NB4 (cell line): ENCODE measurements at regions not wholly inside any gene's neighbourhood (a gene's known extent, or its start where the extent isn't known, plus 50 kb on each side); places are given as distances from the start of the nearest gene placed in this dataset.
"Not testable (repeated sequence)": the region's sequence is repeated elsewhere in the genome, so short reads cannot be mapped to it uniquely, and the experiment has no call there.

ENCODE experiments used
- DNase-seq: peaks from one replicate; pipeline ENCODE4 v3.0.0; 2010; ENCODE audit warnings: low read depth
- H3K4me3 ChIP-seq: one replicate; pipeline ENCODE4 v1.5.1; 2011; ENCODE audit warnings: mild to moderate bottlenecking, low read depth, low read length, moderate library complexity
- MYC ChIP-seq: IDR thresholded peaks from 2 replicates; pipeline ENCODE4 v1.6.1; 2011; ENCODE audit warnings: low read depth, low read length
- POLR2A ChIP-seq: IDR thresholded peaks from 2 replicates; pipeline ENCODE4 v1.6.1; 2011; ENCODE audit warnings: mild to moderate bottlenecking; ENCODE audit not compliant: insufficient read length; ENCODE audit errors: extremely low read depth
- TF ChIP-seq, protein P1 (sequence below): IDR thresholded peaks from one replicate; pipeline ENCODE4 v1.5.1; 2012; ENCODE audit warnings: low read depth, low read length
- TF ChIP-seq, protein P2 (sequence below): IDR thresholded peaks from 2 replicates; pipeline ENCODE4 v1.6.1; 2011; ENCODE audit warnings: low read depth, low read length

DNA sequence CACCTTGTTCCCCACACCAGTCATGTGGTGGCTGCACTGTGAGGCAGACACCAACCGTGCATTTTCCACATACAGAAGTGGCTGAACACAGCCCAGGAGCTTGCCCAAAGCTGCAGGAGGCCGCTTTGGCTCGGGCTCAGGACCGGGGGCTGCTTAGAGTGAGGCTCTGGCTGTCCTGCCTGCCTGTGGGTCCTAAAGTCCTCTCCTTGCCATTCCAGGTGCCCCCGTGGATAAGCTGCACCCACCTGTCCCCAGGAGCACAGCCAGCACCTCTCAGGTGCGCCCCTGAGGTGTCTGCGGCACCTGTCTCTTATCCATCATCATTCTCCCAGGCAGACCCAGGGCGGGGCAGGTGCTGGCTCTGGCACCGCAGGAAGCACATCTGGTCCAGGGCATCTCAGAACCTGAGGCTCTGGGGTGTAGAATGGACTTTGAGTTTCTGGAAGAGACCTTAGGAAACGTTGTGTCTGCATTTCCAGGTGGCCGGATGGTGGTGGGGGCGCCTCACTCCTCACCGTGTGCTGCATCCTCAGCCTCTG, 180.5 kb upstream of the ZNF469 start:
- TF ChIP-seq, protein P1, sequence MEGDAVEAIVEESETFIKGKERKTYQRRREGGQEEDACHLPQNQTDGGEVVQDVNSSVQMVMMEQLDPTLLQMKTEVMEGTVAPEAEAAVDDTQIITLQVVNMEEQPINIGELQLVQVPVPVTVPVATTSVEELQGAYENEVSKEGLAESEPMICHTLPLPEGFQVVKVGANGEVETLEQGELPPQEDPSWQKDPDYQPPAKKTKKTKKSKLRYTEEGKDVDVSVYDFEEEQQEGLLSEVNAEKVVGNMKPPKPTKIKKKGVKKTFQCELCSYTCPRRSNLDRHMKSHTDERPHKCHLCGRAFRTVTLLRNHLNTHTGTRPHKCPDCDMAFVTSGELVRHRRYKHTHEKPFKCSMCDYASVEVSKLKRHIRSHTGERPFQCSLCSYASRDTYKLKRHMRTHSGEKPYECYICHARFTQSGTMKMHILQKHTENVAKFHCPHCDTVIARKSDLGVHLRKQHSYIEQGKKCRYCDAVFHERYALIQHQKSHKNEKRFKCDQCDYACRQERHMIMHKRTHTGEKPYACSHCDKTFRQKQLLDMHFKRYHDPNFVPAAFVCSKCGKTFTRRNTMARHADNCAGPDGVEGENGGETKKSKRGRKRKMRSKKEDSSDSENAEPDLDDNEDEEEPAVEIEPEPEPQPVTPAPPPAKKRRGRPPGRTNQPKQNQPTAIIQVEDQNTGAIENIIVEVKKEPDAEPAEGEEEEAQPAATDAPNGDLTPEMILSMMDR: no peak
- no peak for TF ChIP-seq MYC
- TF ChIP-seq, protein P2, sequence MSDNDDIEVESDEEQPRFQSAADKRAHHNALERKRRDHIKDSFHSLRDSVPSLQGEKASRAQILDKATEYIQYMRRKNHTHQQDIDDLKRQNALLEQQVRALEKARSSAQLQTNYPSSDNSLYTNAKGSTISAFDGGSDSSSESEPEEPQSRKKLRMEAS: no peak
- TF ChIP-seq POLR2A: no peak
- H3K4me3 ChIP-seq: no peak overlapping the region
- no peak for DNase-seq

DNA sequence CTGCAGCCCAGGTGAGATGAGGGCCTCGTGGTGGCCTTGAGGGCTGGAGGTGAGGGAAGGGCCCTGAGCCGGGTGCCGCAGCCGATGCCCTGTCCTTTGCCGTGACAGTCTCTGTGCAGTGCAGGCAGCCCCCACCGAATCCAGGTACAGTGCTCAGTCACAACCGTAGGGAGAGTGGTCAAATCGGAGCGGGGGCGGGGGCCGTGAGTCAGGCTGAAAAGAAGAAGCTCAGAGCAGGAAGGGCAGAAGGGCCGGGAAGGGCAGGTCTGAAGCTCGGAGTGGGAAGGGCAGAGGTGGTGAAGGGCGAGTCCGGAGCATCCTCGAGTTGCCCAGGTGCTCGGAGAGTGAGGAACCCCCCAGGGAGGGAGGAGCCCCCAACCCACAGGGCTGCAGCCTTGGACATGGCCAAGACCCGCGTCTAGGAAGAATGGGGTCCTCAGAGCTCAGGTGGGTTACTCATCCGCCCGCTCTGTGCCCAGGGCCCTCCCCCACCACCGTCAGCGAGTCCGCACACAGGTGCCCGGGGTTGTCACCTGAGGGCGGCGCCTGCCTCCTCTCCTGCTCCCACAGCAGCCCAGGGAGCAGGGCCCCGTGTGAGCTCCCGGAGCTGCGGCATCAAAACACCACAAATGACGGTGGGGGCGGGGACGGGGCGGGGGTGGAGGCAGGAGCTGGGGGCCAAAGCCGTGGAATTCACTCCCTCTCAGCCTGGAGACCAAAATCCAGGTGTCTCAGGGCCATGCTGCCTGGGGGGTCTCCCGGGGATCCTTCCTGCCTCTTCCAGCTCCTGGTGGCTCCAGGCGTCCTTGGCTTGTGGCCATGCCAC, 179.7 kb upstream of the ZNF469 start:
- H3K4me3 ChIP-seq, DNase-seq: not testable (repeated sequence)

DNA sequence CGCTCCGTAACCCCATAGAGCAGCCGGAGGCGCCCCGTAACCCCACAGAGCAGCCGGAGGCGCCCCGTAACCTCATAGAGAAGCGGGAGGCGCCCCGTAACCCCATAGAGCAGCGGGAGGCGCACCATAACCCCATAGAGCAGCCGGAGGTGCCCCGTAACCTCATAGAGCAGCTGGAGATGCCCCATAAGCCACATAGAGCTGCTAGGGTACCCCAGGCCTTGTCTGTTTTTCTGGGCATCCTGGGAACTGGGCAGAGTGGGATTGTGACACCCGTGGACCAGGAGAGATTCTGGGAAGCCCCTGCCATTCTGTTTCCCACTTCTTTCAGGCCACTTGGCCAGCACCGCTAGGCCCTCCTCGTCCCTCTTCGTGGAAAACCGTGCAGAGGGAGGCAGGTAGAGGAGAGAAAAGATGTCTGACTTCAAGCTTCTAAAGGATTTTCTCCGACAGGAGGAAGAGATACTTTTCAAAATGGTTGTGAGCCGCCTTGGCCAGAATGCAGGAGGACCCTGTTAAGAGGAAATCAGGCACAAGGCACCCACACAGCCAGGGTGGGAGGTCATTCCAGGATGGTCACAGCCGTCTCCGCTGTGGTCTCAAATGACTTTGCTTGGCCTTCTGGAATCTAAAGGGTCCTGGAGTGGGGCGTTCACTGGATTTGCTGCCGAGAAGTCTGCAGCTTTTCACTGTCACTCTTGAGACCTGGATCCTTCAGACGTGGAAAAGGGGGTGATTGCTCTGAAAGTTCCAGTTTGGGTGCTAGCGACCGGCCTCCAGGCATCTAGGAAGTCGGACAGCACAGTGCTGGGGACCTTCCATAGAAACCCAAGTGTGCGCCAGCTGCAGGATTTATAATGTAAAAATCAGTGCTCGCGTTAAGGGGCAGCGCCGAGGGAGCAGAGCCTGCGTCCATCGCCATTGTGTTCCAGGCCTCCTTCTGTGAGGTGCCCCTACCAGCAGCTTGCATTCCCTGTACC, 178.3 kb upstream of the ZNF469 start:
- not testable (repeated sequence) for H3K4me3 ChIP-seq

DNA sequence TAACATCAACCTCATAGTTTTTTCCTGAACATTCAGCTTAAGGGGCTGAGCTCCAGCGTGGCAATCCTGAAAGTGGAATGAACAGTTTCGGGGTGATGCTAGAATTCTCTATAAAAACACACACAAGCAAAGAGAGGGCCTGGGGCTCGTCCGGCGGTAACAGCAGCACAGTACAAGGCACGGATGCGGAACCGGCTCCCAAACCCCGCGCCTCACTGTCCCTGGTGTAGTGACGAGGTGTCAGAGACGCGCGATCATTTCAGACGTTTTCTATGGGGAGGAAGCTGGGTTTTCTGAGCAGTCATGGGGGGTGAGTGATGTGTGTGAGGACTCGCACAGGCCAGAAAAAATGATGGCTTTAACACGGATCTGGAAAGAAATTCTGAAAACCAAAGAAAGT, 177.3 kb upstream of the ZNF469 start:
- not testable (repeated sequence) for DNase-seq, H3K4me3 ChIP-seq

More for the DNA sequence above, 178.3 kb upstream of the ZNF469 start:
- DNase-seq: not testable (repeated sequence)

DNA sequence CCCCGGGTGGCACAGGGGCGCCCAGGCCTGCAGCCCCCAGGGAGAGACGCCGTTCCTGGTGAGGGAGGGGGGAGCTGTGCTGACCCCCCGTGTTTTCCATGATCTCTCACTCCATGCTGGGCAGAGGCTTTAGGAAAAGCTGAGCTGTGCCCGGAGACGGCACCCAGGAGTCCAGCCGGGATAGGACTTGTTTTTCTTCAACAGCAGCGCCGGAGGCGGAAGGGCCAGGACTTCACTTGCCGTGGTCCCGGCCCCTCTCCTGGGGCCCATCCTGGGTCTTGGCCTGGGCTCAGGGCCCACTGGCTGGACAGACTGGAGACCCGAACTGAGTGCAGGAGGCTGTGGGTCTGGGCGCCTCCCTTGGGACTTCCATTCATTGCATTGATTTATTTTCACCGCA, 176.8 kb upstream of the ZNF469 start:
- not testable (repeated sequence) for H3K4me3 ChIP-seq, DNase-seq

DNA sequence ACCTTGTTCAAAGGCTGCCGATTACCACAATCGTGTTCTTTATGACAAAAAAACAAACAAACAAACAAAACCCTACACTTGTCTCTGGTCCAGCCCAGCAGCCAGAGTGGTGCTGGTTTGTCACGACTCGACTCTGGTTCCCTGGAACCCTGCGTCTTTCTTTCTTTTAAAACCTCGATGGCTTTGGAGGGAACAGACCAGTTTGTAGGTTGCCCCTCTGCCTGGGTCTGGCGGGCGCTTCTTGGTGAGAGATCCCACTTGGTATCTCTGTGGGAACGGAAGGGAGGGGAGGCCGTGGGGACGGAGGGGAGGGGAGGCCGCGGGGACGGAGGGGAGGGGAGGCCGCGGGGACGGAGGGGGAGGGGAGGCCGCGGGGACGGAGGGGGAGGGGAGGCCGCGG, 176.2 kb upstream of the ZNF469 start:
- DNase-seq, H3K4me3 ChIP-seq: not testable (repeated sequence)

DNA sequence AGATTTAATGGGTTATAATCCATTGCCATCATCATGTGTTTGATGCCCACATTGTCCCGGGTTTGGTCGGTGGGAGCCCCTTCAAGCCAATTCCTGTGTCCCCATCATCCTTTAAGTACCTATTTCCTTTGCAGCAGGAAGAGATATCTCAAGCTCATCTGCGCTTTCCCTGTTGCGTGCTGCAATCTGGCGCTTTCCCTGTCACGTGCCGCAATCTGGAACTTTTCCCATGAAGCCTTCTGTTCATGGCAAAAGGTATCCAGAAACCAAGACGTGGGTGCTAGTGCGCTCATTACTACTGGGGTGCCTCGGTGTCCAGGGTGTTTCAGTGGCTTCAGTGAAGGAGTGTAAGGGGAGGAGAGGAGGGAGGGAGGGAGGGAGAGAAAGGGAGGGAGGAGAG, 174.6 kb upstream of the ZNF469 start:
- DNase-seq: no peak
- no peak overlapping the region for H3K4me3 ChIP-seq
- no peak for TF ChIP-seq POLR2A
- no peak for TF ChIP-seq MYC
- TF ChIP-seq, protein P1: no peak
- TF ChIP-seq, protein P2: no peak

DNA sequence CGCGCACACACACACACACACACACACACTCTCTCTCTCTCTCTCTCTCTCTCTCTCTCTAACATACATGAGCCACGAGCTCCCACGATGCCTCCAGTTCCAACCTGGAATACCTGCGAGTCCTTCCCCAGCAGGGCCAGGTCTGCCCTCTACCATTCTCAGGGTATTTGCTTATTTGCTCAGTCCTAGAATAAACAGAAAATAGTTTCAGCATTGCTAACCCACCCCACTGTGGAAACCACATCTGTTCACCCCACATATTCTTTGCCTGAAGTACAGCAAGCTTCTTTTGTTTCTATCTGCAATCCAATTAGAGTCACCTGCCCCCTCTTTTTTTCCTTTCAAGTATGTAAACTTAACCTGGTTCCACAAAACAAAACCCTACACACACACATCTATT, 174.0 kb upstream of the ZNF469 start:
- H3K4me3 ChIP-seq, DNase-seq: not testable (repeated sequence)

DNA sequence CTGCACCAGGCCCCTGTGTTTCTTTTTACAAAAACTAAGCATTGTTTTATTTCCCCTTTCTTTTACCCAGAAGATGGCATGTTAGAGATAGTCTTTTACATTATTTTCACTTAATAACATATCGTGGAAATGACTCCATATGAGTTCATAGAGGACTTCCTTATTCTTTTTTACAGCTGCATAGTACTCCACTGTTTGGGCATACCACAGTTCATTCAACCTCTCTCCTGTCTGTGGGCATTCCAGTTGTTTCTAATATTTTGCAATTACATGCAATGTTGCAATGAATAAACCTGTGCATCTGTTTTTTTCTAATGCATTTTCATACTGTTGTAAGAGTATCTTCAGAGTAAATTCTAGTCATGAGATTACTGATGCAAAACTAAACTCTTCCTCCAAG, 173.2 kb upstream of the ZNF469 start:
- not testable (repeated sequence) for H3K4me3 ChIP-seq, DNase-seq

DNA sequence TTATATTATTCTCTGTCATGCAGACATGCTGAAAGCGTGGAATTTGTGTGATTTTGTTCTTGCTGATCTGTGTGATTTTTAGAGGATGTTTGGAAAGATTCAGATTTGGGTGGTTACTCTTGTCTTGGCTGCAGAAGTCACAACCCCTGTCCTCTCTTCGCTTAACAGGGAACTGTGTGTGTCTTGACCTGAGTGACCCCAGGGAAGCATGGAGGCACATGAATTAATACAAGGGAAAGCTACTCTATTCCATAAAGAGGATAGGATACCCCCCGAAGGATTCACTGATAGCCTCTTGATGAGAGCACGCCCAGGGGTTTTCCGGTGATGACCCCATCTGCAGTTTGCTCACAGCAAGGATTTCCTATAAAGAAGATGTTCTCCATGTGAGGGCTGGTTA, 168.8 kb upstream of the ZNF469 start:
- not testable (repeated sequence) for DNase-seq

DNA sequence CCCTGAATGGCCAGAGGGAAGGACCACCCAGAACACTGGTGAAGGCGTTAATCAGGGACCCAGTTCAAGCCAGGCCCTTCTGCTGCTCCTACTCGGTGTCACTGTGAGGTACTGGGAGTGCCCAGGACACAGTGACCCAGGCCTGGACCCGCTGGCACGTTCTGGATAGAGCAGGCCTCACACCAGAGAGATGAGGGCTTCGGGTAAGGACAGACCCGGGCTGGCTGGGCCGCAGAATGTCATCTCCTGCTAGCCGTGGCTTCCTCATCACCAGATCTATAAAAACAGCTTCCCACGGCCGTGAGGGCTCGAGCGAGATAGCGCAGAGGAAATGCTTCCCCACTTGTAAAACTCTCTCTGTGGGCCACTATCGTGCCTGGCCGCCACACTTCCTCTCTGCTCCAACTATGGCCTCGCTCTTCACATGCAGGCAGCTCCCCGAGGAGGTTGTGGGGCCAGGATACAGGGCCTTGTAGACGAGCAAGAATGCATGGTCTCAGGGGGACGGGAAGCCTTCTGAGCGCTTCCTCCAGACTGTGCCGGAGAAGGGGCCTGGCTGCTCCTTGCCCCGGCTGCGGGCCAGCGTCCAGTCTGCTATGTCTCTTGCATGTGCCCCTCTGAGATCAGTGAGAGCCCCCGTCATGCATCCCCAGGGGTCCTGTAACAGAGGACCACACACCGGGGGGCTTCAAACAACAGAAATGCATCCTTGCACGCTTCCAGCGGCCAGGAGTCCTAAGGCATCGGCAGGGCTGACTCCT, 161.6 kb upstream of the ZNF469 start:
- DNase-seq, H3K4me3 ChIP-seq: not testable (repeated sequence)

More for the DNA sequence above, 168.8 kb upstream of the ZNF469 start:
- H3K4me3 ChIP-seq: not testable (repeated sequence)

DNA sequence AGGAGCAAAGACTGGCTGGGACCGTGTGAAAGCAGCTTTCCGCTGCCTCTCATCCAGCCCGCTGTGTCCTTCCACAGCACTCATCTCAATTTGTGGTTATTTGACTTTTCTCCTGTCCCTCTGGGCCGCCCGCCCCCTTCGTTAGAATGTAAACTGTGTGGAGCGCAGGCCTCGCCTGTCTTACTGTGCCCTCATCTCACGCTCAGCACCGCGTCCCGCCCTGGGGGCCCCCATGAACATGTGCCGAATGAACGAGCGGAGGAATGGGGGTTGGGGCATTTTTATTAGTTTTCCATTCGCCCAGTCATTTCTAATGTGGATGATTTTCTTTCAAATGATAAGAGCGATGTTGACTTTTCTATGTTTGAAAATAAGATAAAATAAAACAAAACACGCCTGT, 159.1 kb upstream of the ZNF469 start:
- H3K4me3 ChIP-seq, DNase-seq: not testable (repeated sequence)

DNA sequence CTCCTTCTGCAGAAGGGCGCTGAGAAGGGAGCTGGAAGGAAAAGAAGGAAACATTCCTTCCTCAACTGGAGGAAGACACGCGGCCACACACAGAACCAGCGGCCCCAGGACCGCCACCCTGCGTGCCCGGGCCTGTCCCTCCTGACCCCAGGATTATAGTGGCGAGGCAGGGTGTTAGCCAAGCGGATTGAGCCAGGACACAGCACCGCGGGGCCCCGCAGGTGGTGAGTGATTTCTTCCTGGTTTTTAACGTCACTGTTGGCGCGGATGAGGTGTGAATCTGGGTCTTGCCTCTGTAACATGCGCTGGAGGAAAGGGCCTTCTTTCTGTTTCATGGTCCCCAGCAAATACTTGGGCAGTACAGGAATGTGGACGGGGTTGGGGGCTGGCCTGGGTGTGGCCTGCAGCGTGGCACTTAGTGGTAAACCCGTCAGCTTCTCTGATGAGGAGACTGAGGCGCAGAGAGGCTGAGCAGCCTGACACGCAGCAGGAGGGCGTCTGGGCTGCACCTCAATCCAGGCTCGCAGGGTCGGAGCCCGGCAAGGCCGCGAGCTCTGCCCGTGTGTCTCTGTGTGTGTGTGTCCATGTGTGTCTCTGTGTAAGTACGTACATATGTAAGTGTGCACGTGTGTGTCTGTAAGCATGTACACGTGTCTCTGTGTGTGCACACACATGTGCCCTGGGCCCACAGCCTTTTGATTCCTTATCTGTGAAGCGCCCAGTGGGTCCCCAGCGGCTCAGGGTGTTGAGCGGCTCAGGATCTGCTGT, 158.4 kb upstream of the ZNF469 start:
- H3K4me3 ChIP-seq, DNase-seq: not testable (repeated sequence)
